Parathyroid adenoma (tissue), 2 donors: ENCODE measurements at regions not wholly inside any gene's neighbourhood (a gene's known extent, or its start where the extent isn't known, plus 50 kb on each side); places are given as distances from the start of the nearest gene placed in this dataset.

Experiments
- H2AFZ ChIP-seq: fragments of 300-600 bp; sonication (generic); one replicate; pipeline ENCODE4 v1.7.0; 2017; ENCODE audit warnings: antibody characterized with exemption, mild to moderate bottlenecking
- H3K27ac ChIP-seq: fragments of 300-600 bp; sonication (generic); one replicate; pipeline ENCODE4 v1.7.0; 2017
- H3K27me3 ChIP-seq: fragments of 300-600 bp; sonication (generic); one replicate; pipeline ENCODE4 v1.7.0; 2017; ENCODE audit warnings: low read length; ENCODE audit not compliant: control insufficient read depth, insufficient read depth
- H3K36me3 ChIP-seq: fragments of 300-600 bp; sonication (generic); one replicate; pipeline ENCODE4 v1.7.0; 2017; ENCODE audit warnings: low read length; ENCODE audit not compliant: control insufficient read depth, insufficient read depth
- H3K4me1 ChIP-seq: fragments of 300-600 bp; sonication (generic); one replicate; pipeline ENCODE4 v1.7.0; 2017; ENCODE audit warnings: control low read depth
- H3K4me2 ChIP-seq: fragments of 300-600 bp; sonication (generic); one replicate; pipeline ENCODE4 v1.7.0; 2017; ENCODE audit warnings: low read length
- H3K4me3 ChIP-seq: fragments of 300-600 bp; sonication (generic); one replicate; pipeline ENCODE4 v1.7.0; 2017; ENCODE audit warnings: low read depth, low read length
- H3K79me2 ChIP-seq: fragments of 300-600 bp; sonication (generic); one replicate; pipeline ENCODE4 v1.7.0; 2017; ENCODE audit warnings: control low read depth
- H3K9ac ChIP-seq: fragments of 300-600 bp; sonication (generic); one replicate; pipeline ENCODE4 v1.7.0; 2017; ENCODE audit warnings: mild to moderate bottlenecking
- H3K9me3 ChIP-seq: fragments of 300-600 bp; sonication (generic); one replicate; pipeline ENCODE4 v1.7.0; 2017; ENCODE audit warnings: low read length; ENCODE audit not compliant: control insufficient read depth
- CTCF ChIP-seq: fragments of 300-600 bp; sonication (generic); IDR thresholded peaks from one replicate; pipeline ENCODE4 v1.7.0; 2017; ENCODE audit warnings: antibody characterized with exemption, mild to moderate bottlenecking
- donor health status: primary hyperparathyroidism.

DNA sequence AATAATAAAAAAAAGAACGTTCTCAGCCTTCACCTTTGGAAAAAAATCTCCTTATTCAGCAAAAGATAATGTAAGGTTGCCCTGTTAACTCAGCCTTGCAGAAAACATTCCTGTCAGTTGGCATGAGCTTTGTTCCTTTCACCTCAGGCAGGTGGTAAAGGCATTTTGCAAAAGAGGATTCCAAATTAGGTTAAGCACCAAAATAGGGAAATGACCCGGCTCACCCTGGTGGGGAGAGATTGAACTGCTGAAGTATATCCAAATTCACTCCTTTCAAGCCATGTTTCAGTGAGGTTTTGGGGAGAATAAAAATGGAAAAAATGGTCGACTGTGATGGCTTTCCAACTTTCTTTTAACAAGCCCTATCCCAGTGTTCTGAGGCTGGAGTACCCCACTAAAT is 1988.8 kb upstream of the PIK3C3 start:
- H3K4me2 ChIP-seq, result no peak overlapping the region
- H3K79me2 ChIP-seq, result no peaks in the 10 kb centered on the region
- H3K4me1 ChIP-seq, result no peaks in the 10 kb centered on the region
- no peaks in the 10 kb centered on the region for H3K36me3 ChIP-seq
- H3K4me3 ChIP-seq, result no peak overlapping the region
- H2AFZ ChIP-seq, result no peak overlapping the region
- H3K9me3 ChIP-seq, result no peaks in the 10 kb centered on the region
- H3K9ac ChIP-seq, result no peak overlapping the region
- H3K27me3 ChIP-seq, result no peaks in the 10 kb centered on the region
- TF ChIP-seq CTCF, result no peak
- no peak overlapping the region for H3K27ac ChIP-seq

DNA sequence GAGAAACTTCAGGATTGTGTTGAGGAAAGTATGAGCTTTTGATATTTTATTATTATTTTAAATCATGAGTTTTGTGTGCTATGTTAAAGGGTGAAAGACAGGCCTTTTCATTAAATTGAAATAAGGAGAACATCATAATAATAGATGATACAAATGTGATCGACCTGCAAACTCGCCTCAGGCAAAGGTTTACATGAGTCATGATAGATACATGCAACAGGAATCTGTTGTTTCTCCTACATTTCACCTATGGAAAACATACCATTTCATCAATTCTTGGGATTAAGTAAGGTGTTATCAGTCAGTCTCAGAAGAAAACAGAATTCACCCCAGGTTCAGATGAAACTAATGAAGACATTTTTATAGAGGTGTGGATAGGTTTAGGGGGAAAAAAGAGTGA is 1992.5 kb upstream of the PIK3C3 start:
- no peaks in the 10 kb centered on the region for H3K36me3 ChIP-seq
- H3K9me3 ChIP-seq, result no peaks in the 10 kb centered on the region
- H3K9ac ChIP-seq, result no peak overlapping the region
- no peak overlapping the region for H3K27ac ChIP-seq
- H3K4me2 ChIP-seq, result no peak overlapping the region
- no peaks in the 10 kb centered on the region for H3K79me2 ChIP-seq
- TF ChIP-seq CTCF, result no peak
- H3K4me3 ChIP-seq, result no peak overlapping the region
- H3K27me3 ChIP-seq, result no peaks in the 10 kb centered on the region
- H2AFZ ChIP-seq, result no peak overlapping the region
- no peaks in the 10 kb centered on the region for H3K4me1 ChIP-seq

DNA sequence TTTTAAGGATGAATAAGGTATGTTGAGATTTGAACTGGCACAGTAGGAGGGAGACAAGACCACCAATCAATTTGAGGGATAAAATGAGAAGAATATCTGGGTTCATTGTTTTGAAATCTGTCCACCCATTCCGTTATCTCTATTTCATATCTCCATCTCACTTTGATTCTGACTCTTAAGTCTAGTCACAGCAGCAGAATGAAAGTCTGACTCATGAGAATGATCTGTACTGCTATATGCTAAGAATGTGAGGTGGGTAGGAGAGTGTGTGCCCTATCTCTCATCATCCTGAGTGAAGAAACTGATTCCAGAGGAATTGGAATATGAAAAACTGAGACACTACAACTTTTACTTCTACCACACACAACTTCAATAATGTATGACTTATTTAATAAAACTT is 1994.5 kb upstream of the PIK3C3 start:
- no peaks in the 10 kb centered on the region for H3K9me3 ChIP-seq
- no peak overlapping the region for H3K27ac ChIP-seq
- TF ChIP-seq CTCF, result no peak
- H3K4me3 ChIP-seq, result no peak overlapping the region
- no peak overlapping the region for H3K9ac ChIP-seq
- H3K79me2 ChIP-seq, result no peaks in the 10 kb centered on the region
- no peaks in the 10 kb centered on the region for H3K27me3 ChIP-seq
- H3K4me2 ChIP-seq, result no peak overlapping the region
- no peak overlapping the region for H2AFZ ChIP-seq
- no peaks in the 10 kb centered on the region for H3K4me1 ChIP-seq
- H3K36me3 ChIP-seq, result no peaks in the 10 kb centered on the region

- H3K9me3 ChIP-seq, result no peaks in the 10 kb centered on the region
- H3K36me3 ChIP-seq, result no peaks in the 10 kb centered on the region
- no peak overlapping the region for H3K4me2 ChIP-seq
- H3K4me3 ChIP-seq, result no peak overlapping the region
- TF ChIP-seq CTCF, result no peak
- no peaks in the 10 kb centered on the region for H3K79me2 ChIP-seq
- no peaks in the 10 kb centered on the region for H3K4me1 ChIP-seq
- peak overlapping the region; percentile 26 for H2AFZ ChIP-seq
- no peaks in the 10 kb centered on the region for H3K27me3 ChIP-seq
- no peak overlapping the region for H3K27ac ChIP-seq
- no peak overlapping the region for H3K9ac ChIP-seq
Observed at GRCh38 chr18:39959839-39960238, 1995.2 kb upstream of the PIK3C3 start.

DNA sequence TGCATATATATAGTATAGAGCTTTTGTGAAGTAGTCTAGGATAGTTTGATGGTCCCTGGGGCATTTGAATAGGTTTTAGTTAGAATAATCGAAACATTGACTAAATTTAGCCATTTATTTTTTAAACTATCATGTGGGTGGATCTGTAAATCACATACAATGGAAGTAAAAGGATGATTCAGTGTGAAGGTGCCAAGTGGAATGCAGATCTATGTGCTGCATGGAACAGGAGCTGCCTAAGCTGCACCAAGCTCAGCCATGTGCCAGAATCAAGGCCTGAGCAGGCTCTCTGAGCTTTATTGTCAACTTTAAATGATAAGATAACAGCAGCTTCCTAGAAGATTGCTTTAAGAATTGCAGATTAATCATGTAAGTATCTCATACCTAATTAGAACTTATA is 1996.2 kb upstream of the PIK3C3 start:
- Histone ChIP-seq H3K27ac (no peak overlapping the region), H3K4me2 (no peak overlapping the region), H3K36me3 (no peaks in the 10 kb centered on the region), H2AFZ (no peak overlapping the region), H3K9me3 (no peaks in the 10 kb centered on the region), H3K4me1 (no peaks in the 10 kb centered on the region), H3K27me3 (no peaks in the 10 kb centered on the region), H3K4me3 (no peak overlapping the region), H3K79me2 (no peaks in the 10 kb centered on the region), H3K9ac (no peak overlapping the region)
- TF ChIP-seq CTCF, result no peak
